MCF 10A (cell line): ENCODE measurements at regions not wholly inside any gene's neighbourhood (a gene's known extent, or its start where the extent isn't known, plus 50 kb on each side); places are given as distances from the start of the nearest gene placed in this dataset.

ENCODE experiments used
- BruUV-seq: library from RNA; stranded (reverse); fragments of 400-500 nt; replicated peaks from 2 replicates; lab custom pipeline; 2021; lab: Mats Ljungman, UMichigan
- CTCF ChIA-PET: fragments of 300-600 bp; sonication (Branson Sonifier 250); formaldehyde crosslinking; extraction: SDS; loops from one replicate; lab custom pipeline; 2021; ENCODE audit warnings: antibody characterized with exemption, inconsistent platforms; lab: Yijun Ruan, JAX
- POLR2A ChIA-PET: fragments of 300-600, 350-650 bp; sonication (Branson Sonifier 250); formaldehyde crosslinking; extraction: SDS; loops from one replicate; lab custom pipeline; 2020; ENCODE audit warnings: antibody characterized with exemption, inconsistent platforms; lab: Yijun Ruan, JAX
- DNase-seq: peaks from one replicate; pipeline ENCODE4 v3.0.0-alpha.2; 2018; ENCODE audit not compliant: unreplicated experiment
- H3K27ac Mint-ChIP-seq: one replicate; pipeline ENCODE4 v1.8.0; 2022; ENCODE audit warnings: mild to moderate bottlenecking, low read depth, mixed read lengths; ENCODE audit not compliant: unreplicated experiment
- H3K27me3 Mint-ChIP-seq: one replicate; pipeline ENCODE4 v1.8.0; 2022; ENCODE audit warnings: mixed read lengths; ENCODE audit not compliant: insufficient read depth, unreplicated experiment
- H3K36me3 Mint-ChIP-seq: one replicate; pipeline ENCODE4 v1.8.0; 2022; ENCODE audit warnings: mild to moderate bottlenecking, moderate library complexity, mixed read lengths; ENCODE audit not compliant: insufficient read depth, unreplicated experiment
- H3K4me1 Mint-ChIP-seq: one replicate; pipeline ENCODE4 v1.8.0; 2022; ENCODE audit warnings: mixed read lengths; ENCODE audit not compliant: insufficient read depth, unreplicated experiment
- H3K4me3 Mint-ChIP-seq: one replicate; pipeline ENCODE4 v1.8.0; 2022; ENCODE audit warnings: mild to moderate bottlenecking, moderate library complexity, mixed read lengths; ENCODE audit not compliant: unreplicated experiment
- H3K9me3 Mint-ChIP-seq: one replicate; pipeline ENCODE4 v1.8.0; 2022; ENCODE audit warnings: mixed read lengths; ENCODE audit not compliant: unreplicated experiment
- CTCF ChIP-seq: fragments of 200-600 bp; IDR thresholded peaks from one replicate; pipeline ENCODE4 v1.8.0; 2022; ENCODE audit warnings: antibody characterized with exemption, mild to moderate bottlenecking; ENCODE audit not compliant: unreplicated experiment
- intact Hi-C: fragments of 100-400 bp; cut with micrococcal nuclease; formaldehyde crosslinking; loops from 2 replicates; pipeline ENCODE4 v1.14.1; 2022

GRCh38 chr1:81187635-81188034 lies 613.1 kb upstream of the ADGRL2 start:
- intact Hi-C loops, result no loop called here
- no peak overlapping the region for H3K27ac Mint-ChIP-seq
- H3K4me3 Mint-ChIP-seq, result no peak overlapping the region
- CTCF ChIA-PET, result no interaction called here
- H3K36me3 Mint-ChIP-seq, result peaks cover 7% of the 10 kb centered on the region
- H3K27me3 Mint-ChIP-seq, result no peaks in the 10 kb centered on the region
- DNase-seq, result no peak
- no peak for TF ChIP-seq CTCF
- BruUV-seq, result no TSS peak
- POLR2A ChIA-PET, result interaction anchor here (0.6 to 0.8 kb wide), 2 partner anchors 10 to 61 kb away, joined by 3 to 4 read pairs; no protein-coding TSS in a partner anchor
- H3K4me1 Mint-ChIP-seq, result peaks cover 14% of the 10 kb centered on the region
- H3K9me3 Mint-ChIP-seq, result no peaks in the 10 kb centered on the region

- Mint-ChIP-seq H3K4me1 (peaks cover 14% of the 10 kb centered on the region), H3K36me3 (peaks cover 7% of the 10 kb centered on the region), H3K27me3 (no peaks in the 10 kb centered on the region), H3K27ac (peak overlapping the region; percentile 2), H3K9me3 (no peaks in the 10 kb centered on the region), H3K4me3 (no peak overlapping the region)
- intact Hi-C loops, result no loop called here
- CTCF ChIA-PET, result interaction anchor here (0.6 kb wide), 1 partner anchor 11 kb away, joined by 5 read pairs; no protein-coding TSS in a partner anchor
- BruUV-seq, result no TSS peak
- TF ChIP-seq CTCF, result no peak
- peak; percentile 64 for DNase-seq
- POLR2A ChIA-PET, result interaction anchor here (0.6 to 1.9 kb wide), 3 partner anchors 9 to 445 kb away, joined by 3 to 13 read pairs (median 5); no protein-coding TSS in a partner anchor
Measured at GRCh38 chr1:81186261-81186660, 614.5 kb upstream of the ADGRL2 start.

- H3K27ac Mint-ChIP-seq, result no peak overlapping the region
- intact Hi-C loops, result no loop called here
- H3K9me3 Mint-ChIP-seq, result no peaks in the 10 kb centered on the region
- H3K27me3 Mint-ChIP-seq, result no peaks in the 10 kb centered on the region
- ChIA-PET POLR2A (interaction anchor here (1.1 kb wide), 1 partner anchor 792 kb away, joined by 3 read pairs; no protein-coding TSS in a partner anchor), CTCF (no interaction called here)
- no TSS peak for BruUV-seq
- no peak for DNase-seq
- TF ChIP-seq CTCF, result no peak
- H3K4me3 Mint-ChIP-seq, result no peak overlapping the region
- H3K4me1 Mint-ChIP-seq, result peaks cover 25% of the 10 kb centered on the region
- peaks cover 15% of the 10 kb centered on the region for H3K36me3 Mint-ChIP-seq
Measured at GRCh38 chr1:81183553-81183952, 617.2 kb upstream of the ADGRL2 start.

- CTCF ChIA-PET, result interaction anchor here (0.7 kb wide), 1 partner anchor 964 kb away, joined by 3 read pairs; no protein-coding TSS in a partner anchor
- POLR2A ChIA-PET, result interaction anchor here (1.1 to 1.2 kb wide), 2 partner anchors 15 to 791 kb away, joined by 3 to 5 read pairs; no protein-coding TSS in a partner anchor
- no peak for DNase-seq
- H3K4me3 Mint-ChIP-seq, result no peak overlapping the region
- TF ChIP-seq CTCF, result no peak
- H3K27me3 Mint-ChIP-seq, result no peaks in the 10 kb centered on the region
- peaks cover 15% of the 10 kb centered on the region for H3K36me3 Mint-ChIP-seq
- BruUV-seq, result no TSS peak
- H3K4me1 Mint-ChIP-seq, result peaks cover 25% of the 10 kb centered on the region
- H3K9me3 Mint-ChIP-seq, result no peaks in the 10 kb centered on the region
- no peak overlapping the region for H3K27ac Mint-ChIP-seq
- intact Hi-C loops, result no loop called here
Measured at GRCh38 chr1:81183051-81183450, 617.7 kb upstream of the ADGRL2 start.
